Body of pancreas (tissue), 4 donors: ENCODE measurements at regions not wholly inside any gene's neighbourhood (a gene's known extent, or its start where the extent isn't known, plus 50 kb on each side); places are given as distances from the start of the nearest gene placed in this dataset.

Source experiments
- POLR2A ChIP-seq, 3 donors: fragments of 450-650 bp; IDR thresholded peaks; one replicate each; pipeline ENCODE4 v1.6.1; 2016; ENCODE audit warnings: antibody characterized with exemption in 3 of 3, mild to moderate bottlenecking in 2 of 3
- TF ChIP-seq, protein P1 (sequence below), 7 experiments: fragments of 450-650 bp in 4 of 7; fragments of 200-600 bp in 3 of 7; sonication (generic) in 3 of 7; IDR thresholded peaks; one replicate each; pipeline ENCODE4 v1.5.1; 2016 to 2019; ENCODE audit warnings: antibody characterized with exemption in 7 of 7

DNA sequence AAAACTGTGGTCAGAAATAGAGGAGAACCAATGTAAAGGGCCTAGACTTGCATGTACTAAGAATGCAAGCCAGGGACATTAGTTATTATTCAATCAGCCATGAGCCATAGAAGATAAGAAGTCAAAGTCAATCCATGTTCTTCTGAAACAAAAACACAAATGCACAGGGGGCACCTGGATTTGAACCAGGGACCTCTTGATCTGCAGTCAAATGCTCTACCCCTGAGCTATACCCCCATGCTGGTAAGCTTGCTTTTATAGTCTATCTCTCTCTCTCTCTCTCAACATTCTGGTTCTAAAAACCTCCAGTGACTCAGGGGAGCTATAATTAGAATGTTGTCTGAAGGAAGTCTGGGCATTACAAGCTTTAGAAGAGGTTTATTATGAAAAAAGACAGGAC is 85.6 kb upstream of the ACP3 start:
- TF ChIP-seq, protein P1, sequence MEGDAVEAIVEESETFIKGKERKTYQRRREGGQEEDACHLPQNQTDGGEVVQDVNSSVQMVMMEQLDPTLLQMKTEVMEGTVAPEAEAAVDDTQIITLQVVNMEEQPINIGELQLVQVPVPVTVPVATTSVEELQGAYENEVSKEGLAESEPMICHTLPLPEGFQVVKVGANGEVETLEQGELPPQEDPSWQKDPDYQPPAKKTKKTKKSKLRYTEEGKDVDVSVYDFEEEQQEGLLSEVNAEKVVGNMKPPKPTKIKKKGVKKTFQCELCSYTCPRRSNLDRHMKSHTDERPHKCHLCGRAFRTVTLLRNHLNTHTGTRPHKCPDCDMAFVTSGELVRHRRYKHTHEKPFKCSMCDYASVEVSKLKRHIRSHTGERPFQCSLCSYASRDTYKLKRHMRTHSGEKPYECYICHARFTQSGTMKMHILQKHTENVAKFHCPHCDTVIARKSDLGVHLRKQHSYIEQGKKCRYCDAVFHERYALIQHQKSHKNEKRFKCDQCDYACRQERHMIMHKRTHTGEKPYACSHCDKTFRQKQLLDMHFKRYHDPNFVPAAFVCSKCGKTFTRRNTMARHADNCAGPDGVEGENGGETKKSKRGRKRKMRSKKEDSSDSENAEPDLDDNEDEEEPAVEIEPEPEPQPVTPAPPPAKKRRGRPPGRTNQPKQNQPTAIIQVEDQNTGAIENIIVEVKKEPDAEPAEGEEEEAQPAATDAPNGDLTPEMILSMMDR (IDR thresholded peaks at IDR 0.05), result no peak
- no peak for TF ChIP-seq POLR2A (IDR thresholded peaks at IDR 0.05)
